ENCODE measurements at regions not wholly inside any gene's neighbourhood (a gene's known extent, or its start where the extent isn't known, plus 50 kb on each side); places are given as distances from the start of the nearest gene placed in this dataset.

GRCh38 chr5:162301356-162301755 is 233.8 kb downstream of the GABRG2 start:
- Histone ChIP-seq H4K91ac (ENCODE audit: insufficient read length, low read depth, low read length) (no peak overlapping the region), H4K5ac (ENCODE audit: insufficient read length, low read depth, low read length) (no peak overlapping the region), H2BK20ac (ENCODE audit: low read depth, low read length, poor library complexity, severe bottlenecking) (no peak overlapping the region), H4K20me1 (ENCODE audit: control insufficient read depth, insufficient read depth, insufficient read length) (no peaks in the 10 kb centered on the region), H3T11ph (ENCODE audit: low read length) (no peak overlapping the region), H3K4ac (ENCODE audit: low read depth, low read length) (no peak overlapping the region), H3K79me1 (ENCODE audit: insufficient read depth, low read depth, low read length, poor library complexity, severe bottlenecking) (no peaks in the 10 kb centered on the region), H2BK5ac (ENCODE audit: insufficient read length, low read length) (no peak overlapping the region), H3K23ac (ENCODE audit: insufficient read length, low read depth, low read length) (no peak overlapping the region), H3K4me1 (ENCODE audit: insufficient read depth, low read length) (no peaks in the 10 kb centered on the region), H2BK12ac (ENCODE audit: insufficient read length, low read depth, low read length) (no peak overlapping the region), H3K18ac (ENCODE audit: insufficient read length, low read depth, low read length) (no peak overlapping the region), H3K9me3 (ENCODE audit: control insufficient read depth, low read depth, low read length) (no peaks in the 10 kb centered on the region), H3K4me2 (ENCODE audit: insufficient read depth, insufficient read length, low read length) (no peak overlapping the region), H3K56ac (ENCODE audit: insufficient read length, low read depth, low read length) (no peak overlapping the region), H2BK120ac (ENCODE audit: low read depth, low read length, poor library complexity, severe bottlenecking) (no peak overlapping the region), H3K23me2 (ENCODE audit: insufficient read length, low read depth, low read length, poor library complexity, severe bottlenecking) (no peaks in the 10 kb centered on the region), H2AFZ (ENCODE audit: low read length) (no peak overlapping the region), H3K79me2 (ENCODE audit: insufficient read depth, low read length) (no peaks in the 10 kb centered on the region), H2BK15ac (ENCODE audit: low read depth, low read length) (no peak overlapping the region), H3K27me3 (ENCODE audit: insufficient read depth, low read length) (no peaks in the 10 kb centered on the region), H3K9ac (ENCODE audit: extremely low read depth, insufficient read length, low read length) (no peak overlapping the region), H2AK5ac (ENCODE audit: insufficient read length, low read length) (no peak overlapping the region), H3K14ac (ENCODE audit: insufficient read depth, low read length) (no peak overlapping the region), H4K8ac (replicated peaks; ENCODE audit: insufficient read length, low read depth, low read length) (no peak overlapping the region), H3K27ac (ENCODE audit: insufficient read length, low read depth, low read length) (no peak overlapping the region)
- Mint-ChIP-seq H3K27me3 (ENCODE audit: low read depth) (no peaks in the 10 kb centered on the region), H3K9me3 (peaks cover 0 to 7% of the 10 kb centered on the region in 2 experiments; a peak in 3 of 5 replicates), H3K4me3 (no peak overlapping the region), H3K36me3 (ENCODE audit: insufficient read depth in 1 of 3, low read depth in 3 of 3) (peaks cover 0 to 3% (median 0%) of the 10 kb centered on the region in 3 experiments; a peak in 3 of 7 replicates), H3K4me1 (peaks cover 0 to 3% of the 10 kb centered on the region in 2 experiments; a peak in 1 of 4 replicates), H3K27ac (no peak overlapping the region)
- no peak for TF ChIP-seq CTCF (conservative IDR thresholded peaks at IDR 0.05)
- no peak for DNase-seq
